ENCODE measurements at regions not wholly inside any gene's neighbourhood (a gene's known extent, or its start where the extent isn't known, plus 50 kb on each side); places are given as distances from the start of the nearest gene placed in this dataset.

DNA sequence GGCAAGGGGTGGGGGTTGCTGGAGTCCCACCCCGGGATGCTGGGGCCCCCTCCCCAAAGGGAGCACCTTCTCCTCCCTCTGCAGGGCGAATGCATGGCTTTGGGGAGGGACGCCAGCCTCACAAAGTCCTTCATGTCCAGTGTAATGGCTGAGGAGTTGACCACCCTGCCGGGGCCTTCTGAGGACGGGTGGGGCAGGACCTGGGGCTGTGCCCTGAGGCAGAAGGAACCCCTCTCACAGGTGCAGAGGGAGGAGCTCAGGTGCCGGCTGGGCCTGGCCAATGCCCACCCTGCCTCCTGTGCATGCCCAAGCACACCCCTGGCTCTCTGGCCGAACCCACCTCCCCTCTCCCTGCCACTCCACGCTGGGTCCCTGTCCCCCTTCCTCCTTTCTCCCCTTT lies 64.3 kb upstream of the RNU6ATAC start:
- no peak for DNase-seq (ENCODE audit: extremely low spot score)
- TF ChIP-seq HDGF (IDR thresholded peaks at IDR 0.05; ENCODE audit: borderline replicate concordance) (no peak), FOXM1 (IDR thresholded peaks at IDR 0.05; ENCODE audit: borderline replicate concordance) (no peak), ARNT (IDR thresholded peaks at IDR 0.05) (no peak), NFRKB (IDR thresholded peaks at IDR 0.05) (no peak), L3MBTL2 (conservative IDR thresholded peaks at IDR 0.05) (no peak), ELF4 (IDR thresholded peaks at IDR 0.05) (no peak), TARDBP (IDR thresholded peaks at IDR 0.05) (no peak), CTBP1 (IDR thresholded peaks at IDR 0.05; ENCODE audit: borderline replicate concordance) (no peak), FOXK2 (IDR thresholded peaks at IDR 0.05) (no peak), ZNF384 (IDR thresholded peaks at IDR 0.05) (no peak), SP1 (IDR thresholded peaks at IDR 0.05) (no peak), LEF1 (IDR thresholded peaks at IDR 0.05; ENCODE audit: borderline replicate concordance) (no peak), FOXA1 (IDR thresholded peaks at IDR 0.05) (no peak), BHLHE40 (IDR thresholded peaks at IDR 0.05; ENCODE audit: borderline replicate concordance) (no peak), SUZ12 (IDR thresholded peaks at IDR 0.05) (no peak)
- TF ChIP-seq, protein P1, sequence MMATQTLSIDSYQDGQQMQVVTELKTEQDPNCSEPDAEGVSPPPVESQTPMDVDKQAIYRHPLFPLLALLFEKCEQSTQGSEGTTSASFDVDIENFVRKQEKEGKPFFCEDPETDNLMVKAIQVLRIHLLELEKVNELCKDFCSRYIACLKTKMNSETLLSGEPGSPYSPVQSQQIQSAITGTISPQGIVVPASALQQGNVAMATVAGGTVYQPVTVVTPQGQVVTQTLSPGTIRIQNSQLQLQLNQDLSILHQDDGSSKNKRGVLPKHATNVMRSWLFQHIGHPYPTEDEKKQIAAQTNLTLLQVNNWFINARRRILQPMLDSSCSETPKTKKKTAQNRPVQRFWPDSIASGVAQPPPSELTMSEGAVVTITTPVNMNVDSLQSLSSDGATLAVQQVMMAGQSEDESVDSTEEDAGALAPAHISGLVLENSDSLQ (IDR thresholded peaks at IDR 0.05), result no peak
- ChIA-PET CTCF (no interaction called here), POLR2A (no interaction called here)

DNA sequence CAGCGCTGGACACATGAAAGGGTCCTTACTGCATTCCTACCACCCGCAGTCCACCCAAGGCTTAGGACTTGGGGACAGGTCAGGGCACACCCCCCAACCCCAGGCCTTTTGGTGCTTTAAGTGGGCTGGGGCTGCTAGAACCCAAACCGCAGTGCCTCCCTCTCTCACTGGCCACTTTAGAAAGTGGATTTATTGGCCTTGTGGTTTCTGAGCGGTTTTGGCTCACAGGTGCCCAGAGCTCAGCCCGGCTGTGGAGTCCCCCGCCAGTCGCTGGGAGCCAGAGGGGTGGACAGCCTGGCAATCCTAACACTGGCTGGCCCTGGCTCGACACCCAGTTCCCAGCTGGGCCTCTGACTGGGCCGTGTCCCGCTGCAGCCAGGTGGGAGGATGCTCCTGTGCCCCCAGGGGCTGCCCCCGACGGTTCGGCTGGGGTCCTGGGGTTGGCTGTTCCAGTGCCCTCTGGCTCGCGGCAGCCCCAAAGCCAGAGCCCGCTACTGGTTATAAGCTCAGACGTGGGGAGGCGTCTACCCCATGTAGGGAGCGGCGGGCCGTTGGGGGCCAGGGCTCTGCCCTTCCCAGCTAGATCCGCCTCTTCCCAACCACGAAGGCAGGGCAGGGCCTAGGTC lies 65.2 kb upstream of the RNU6ATAC start:
- TF ChIP-seq FOXM1 (IDR thresholded peaks at IDR 0.05; ENCODE audit: borderline replicate concordance) (no peak), SUZ12 (IDR thresholded peaks at IDR 0.05) (no peak), L3MBTL2 (conservative IDR thresholded peaks at IDR 0.05) (no peak), HDGF (IDR thresholded peaks at IDR 0.05; ENCODE audit: borderline replicate concordance) (no peak), FOXA1 (IDR thresholded peaks at IDR 0.05) (no peak), BHLHE40 (IDR thresholded peaks at IDR 0.05; ENCODE audit: borderline replicate concordance) (no peak), LEF1 (IDR thresholded peaks at IDR 0.05; ENCODE audit: borderline replicate concordance) (no peak), FOXK2 (IDR thresholded peaks at IDR 0.05) (no peak), ZNF384 (IDR thresholded peaks at IDR 0.05) (no peak), ELF4 (IDR thresholded peaks at IDR 0.05) (no peak), TARDBP (IDR thresholded peaks at IDR 0.05) (no peak), SP1 (IDR thresholded peaks at IDR 0.05) (no peak), NFRKB (IDR thresholded peaks at IDR 0.05) (no peak), CTBP1 (IDR thresholded peaks at IDR 0.05; ENCODE audit: borderline replicate concordance) (no peak), ARNT (IDR thresholded peaks at IDR 0.05) (no peak)
- TF ChIP-seq, protein P1 (IDR thresholded peaks at IDR 0.05), result no peak
- ChIA-PET CTCF (no interaction called here), POLR2A (no interaction called here)
- no peak for DNase-seq (ENCODE audit: extremely low spot score)

DNA sequence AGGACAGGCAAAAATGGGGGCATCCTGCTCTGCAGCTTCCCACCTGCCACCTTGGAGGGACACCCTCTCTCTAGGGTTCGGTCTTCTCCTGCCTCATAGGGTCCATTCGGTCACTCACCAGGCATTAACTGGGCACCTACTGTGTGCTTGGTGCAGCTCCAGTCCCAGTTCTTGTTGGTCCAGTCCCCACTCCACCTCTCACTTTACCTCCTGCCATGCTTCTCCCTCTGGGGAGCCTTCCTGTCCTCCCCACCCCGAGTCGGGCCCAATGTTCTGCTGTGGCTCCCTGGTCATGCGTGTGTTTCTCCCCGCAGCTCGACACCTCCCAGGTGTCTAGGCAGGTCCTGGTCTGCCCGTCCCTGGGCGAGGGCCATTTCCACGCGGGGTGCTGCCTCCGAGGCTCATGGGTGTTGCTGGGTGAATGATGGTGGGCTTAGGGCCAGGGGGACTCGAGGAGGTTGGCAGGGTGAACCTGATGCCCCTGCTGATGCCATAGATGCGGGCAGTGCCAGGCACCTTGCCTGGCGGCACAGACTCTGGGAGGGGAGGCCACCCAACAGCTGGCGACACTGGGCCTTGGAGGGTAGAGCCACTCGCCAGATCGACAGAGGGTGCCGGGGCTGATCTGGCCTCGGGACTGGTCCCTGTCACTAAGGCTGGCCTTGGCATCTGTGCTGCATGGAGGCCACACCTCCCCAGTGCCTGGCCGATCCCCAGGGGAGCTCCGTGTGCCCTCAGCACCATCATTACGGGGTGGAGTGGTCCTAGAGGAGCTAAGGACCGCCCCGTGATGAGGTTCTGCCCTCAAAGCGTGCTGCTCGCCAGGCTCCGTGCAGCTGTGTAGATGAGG lies 66.0 kb upstream of the RNU6ATAC start:
- TF ChIP-seq SUZ12 (IDR thresholded peaks at IDR 0.05) (no peak), ELF4 (IDR thresholded peaks at IDR 0.05) (no peak), SP1 (IDR thresholded peaks at IDR 0.05) (no peak), FOXM1 (IDR thresholded peaks at IDR 0.05; ENCODE audit: borderline replicate concordance) (no peak), CTBP1 (IDR thresholded peaks at IDR 0.05; ENCODE audit: borderline replicate concordance) (no peak), HDGF (IDR thresholded peaks at IDR 0.05; ENCODE audit: borderline replicate concordance) (no peak), TARDBP (IDR thresholded peaks at IDR 0.05) (no peak)
- TF ChIP-seq, protein P1 (IDR thresholded peaks at IDR 0.05), result no peak
- no peak for DNase-seq (ENCODE audit: extremely low spot score)
- CTCF ChIA-PET, result no interaction called here
- POLR2A ChIA-PET, result no interaction called here

GRCh38 chr9:134230942-134231325 lies 66.6 kb upstream of the RNU6ATAC start:
- ChIA-PET POLR2A (no interaction called here), CTCF (no interaction called here)
- DNase-seq (ENCODE audit: extremely low spot score), result no peak
- TF ChIP-seq ARNT (IDR thresholded peaks at IDR 0.05) (no peak), SUZ12 (IDR thresholded peaks at IDR 0.05) (no peak), TARDBP (IDR thresholded peaks at IDR 0.05) (no peak)

- ChIA-PET POLR2A (no interaction called here), CTCF (no interaction called here)
- DNase-seq (ENCODE audit: extremely low spot score), result no peak
- TF ChIP-seq ZNF384 (IDR thresholded peaks at IDR 0.05) (no peak), BHLHE40 (IDR thresholded peaks at IDR 0.05; ENCODE audit: borderline replicate concordance) (no peak), L3MBTL2 (conservative IDR thresholded peaks at IDR 0.05) (no peak), CTBP1 (IDR thresholded peaks at IDR 0.05; ENCODE audit: borderline replicate concordance) (no peak), ELF4 (IDR thresholded peaks at IDR 0.05) (no peak), FOXM1 (IDR thresholded peaks at IDR 0.05; ENCODE audit: borderline replicate concordance) (no peak), LEF1 (IDR thresholded peaks at IDR 0.05; ENCODE audit: borderline replicate concordance) (no peak), NFRKB (IDR thresholded peaks at IDR 0.05) (no peak), HDGF (IDR thresholded peaks at IDR 0.05; ENCODE audit: borderline replicate concordance) (no peak), FOXK2 (IDR thresholded peaks at IDR 0.05) (no peak), SP1 (IDR thresholded peaks at IDR 0.05) (no peak), TARDBP (IDR thresholded peaks at IDR 0.05) (no peak), SUZ12 (IDR thresholded peaks at IDR 0.05) (no peak), FOXA1 (IDR thresholded peaks at IDR 0.05) (no peak)
- TF ChIP-seq, protein P1 (IDR thresholded peaks at IDR 0.05), result no peak
These were observed 67.0 kb upstream of the RNU6ATAC start for GRCh38 chr9:134231330-134231745.
